ENCODE measurements at regions not wholly inside any gene's neighbourhood (a gene's known extent, or its start where the extent isn't known, plus 50 kb on each side); places are given as distances from the start of the nearest gene placed in this dataset.

DNA sequence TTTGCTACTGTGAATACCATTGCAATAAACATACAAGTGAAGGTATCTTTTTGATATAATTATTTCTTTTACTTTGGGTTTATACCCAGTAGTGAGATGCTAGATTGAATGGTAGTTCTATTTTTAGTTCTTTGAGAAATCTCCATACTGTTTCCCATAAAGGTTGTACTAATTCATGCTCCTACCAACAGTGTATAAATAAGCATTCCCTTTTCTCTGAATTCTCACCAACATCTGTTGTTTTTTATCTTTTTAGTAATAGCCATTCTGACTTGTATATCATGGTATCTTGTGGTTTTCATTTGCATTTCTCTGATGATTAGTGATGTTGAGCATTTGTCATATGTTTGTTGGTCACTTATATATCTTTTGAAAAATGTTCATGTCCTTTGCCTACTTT is 183.6 kb upstream of the LRFN2 start:
- H3K9me3 ChIP-seq (ENCODE audit: insufficient read depth, low read depth) = no peaks in the 10 kb centered on the region
- DNase-seq = no peak
- TF ChIP-seq EZH2 (IDR thresholded peaks at IDR 0.05; ENCODE audit: low read depth) = no peak
- TF ChIP-seq, protein P1, sequence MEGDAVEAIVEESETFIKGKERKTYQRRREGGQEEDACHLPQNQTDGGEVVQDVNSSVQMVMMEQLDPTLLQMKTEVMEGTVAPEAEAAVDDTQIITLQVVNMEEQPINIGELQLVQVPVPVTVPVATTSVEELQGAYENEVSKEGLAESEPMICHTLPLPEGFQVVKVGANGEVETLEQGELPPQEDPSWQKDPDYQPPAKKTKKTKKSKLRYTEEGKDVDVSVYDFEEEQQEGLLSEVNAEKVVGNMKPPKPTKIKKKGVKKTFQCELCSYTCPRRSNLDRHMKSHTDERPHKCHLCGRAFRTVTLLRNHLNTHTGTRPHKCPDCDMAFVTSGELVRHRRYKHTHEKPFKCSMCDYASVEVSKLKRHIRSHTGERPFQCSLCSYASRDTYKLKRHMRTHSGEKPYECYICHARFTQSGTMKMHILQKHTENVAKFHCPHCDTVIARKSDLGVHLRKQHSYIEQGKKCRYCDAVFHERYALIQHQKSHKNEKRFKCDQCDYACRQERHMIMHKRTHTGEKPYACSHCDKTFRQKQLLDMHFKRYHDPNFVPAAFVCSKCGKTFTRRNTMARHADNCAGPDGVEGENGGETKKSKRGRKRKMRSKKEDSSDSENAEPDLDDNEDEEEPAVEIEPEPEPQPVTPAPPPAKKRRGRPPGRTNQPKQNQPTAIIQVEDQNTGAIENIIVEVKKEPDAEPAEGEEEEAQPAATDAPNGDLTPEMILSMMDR (conservative IDR thresholded peaks at IDR 0.05) = no peak
- no peak overlapping the region for H3K4me2 ChIP-seq
- H4K20me1 ChIP-seq (ENCODE audit: insufficient read depth) = no peaks in the 10 kb centered on the region; the same call in 1 of the 2 replicates
- H3K27me3 ChIP-seq (ENCODE audit: insufficient read depth, low read depth) = 0 out of 2 replicates have a peak, but pooled peaks cover 9% of the 10 kb centered on the region
- H3K36me3 ChIP-seq (ENCODE audit: low read depth) = no peaks in the 10 kb centered on the region
- no peaks in the 10 kb centered on the region for H3K4me1 ChIP-seq (replicated peaks; ENCODE audit: insufficient read depth)
- BruUV-seq (replicated peaks) = no TSS peak
- no peaks in the 10 kb centered on the region for H3F3A ChIP-seq (ENCODE audit: insufficient read depth, low read depth)
- intact Hi-C loops (cut with micrococcal nuclease; ENCODE audit: unreplicated experiment) = no loop called here
- H2AFZ ChIP-seq = no peak overlapping the region
- no peaks in the 10 kb centered on the region for H3K79me2 ChIP-seq (ENCODE audit: low read depth)
- POLR2A ChIA-PET (ENCODE audit: unreplicated experiment) = no interaction called here
- H3K4me3 ChIP-seq = no peak overlapping the region
- H3K27ac ChIP-seq = no peak overlapping the region
- CTCF ChIA-PET = no interaction called here
- H3K9me2 ChIP-seq (ENCODE audit: insufficient read depth) = no peaks in the 10 kb centered on the region

DNA sequence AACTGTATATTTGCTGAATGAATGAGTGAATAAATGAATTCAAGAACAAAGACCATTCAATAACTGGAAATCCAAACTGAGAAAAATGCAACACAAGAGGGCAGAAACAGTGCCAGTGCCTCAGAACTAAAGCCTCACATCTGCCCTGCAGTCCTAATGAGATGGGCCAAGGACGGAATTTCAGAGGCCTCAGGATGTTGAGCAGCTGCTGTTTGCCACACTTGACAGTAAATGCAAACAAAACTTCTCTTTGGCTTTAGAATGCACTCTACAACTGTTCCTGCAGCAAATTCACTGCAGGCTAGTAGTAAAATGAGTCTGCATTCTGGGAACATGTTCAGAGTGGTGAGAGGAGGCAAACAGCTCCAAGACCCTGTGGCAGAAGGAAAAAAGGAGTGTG is 177.6 kb upstream of the LRFN2 start:
- Histone ChIP-seq H3K4me3 (no peak overlapping the region), H3K36me3 (ENCODE audit: low read depth) (no peaks in the 10 kb centered on the region), H3K27ac (no peak overlapping the region), H3K9me3 (ENCODE audit: insufficient read depth, low read depth) (no peaks in the 10 kb centered on the region), H3K9me2 (ENCODE audit: insufficient read depth) (no peaks in the 10 kb centered on the region), H3K4me1 (replicated peaks; ENCODE audit: insufficient read depth) (no peaks in the 10 kb centered on the region), H2AFZ (no peak overlapping the region), H3K79me2 (ENCODE audit: low read depth) (no peaks in the 10 kb centered on the region), H3K27me3 (ENCODE audit: insufficient read depth, low read depth) (peaks cover 32% of the 10 kb centered on the region; the same call in 1 of the 2 replicates), H4K20me1 (ENCODE audit: insufficient read depth) (no peaks in the 10 kb centered on the region; the same call in 1 of the 2 replicates), H3F3A (ENCODE audit: insufficient read depth, low read depth) (no peaks in the 10 kb centered on the region), H3K4me2 (no peak overlapping the region)
- no peak for DNase-seq
- ChIA-PET CTCF (no interaction called here), POLR2A (ENCODE audit: unreplicated experiment) (no interaction called here)
- TF ChIP-seq EZH2 (IDR thresholded peaks at IDR 0.05; ENCODE audit: low read depth) = no peak
- TF ChIP-seq, protein P1 (conservative IDR thresholded peaks at IDR 0.05) = no peak
- no TSS peak for BruUV-seq (replicated peaks)
- intact Hi-C loops (cut with micrococcal nuclease; ENCODE audit: unreplicated experiment) = no loop called here

DNA sequence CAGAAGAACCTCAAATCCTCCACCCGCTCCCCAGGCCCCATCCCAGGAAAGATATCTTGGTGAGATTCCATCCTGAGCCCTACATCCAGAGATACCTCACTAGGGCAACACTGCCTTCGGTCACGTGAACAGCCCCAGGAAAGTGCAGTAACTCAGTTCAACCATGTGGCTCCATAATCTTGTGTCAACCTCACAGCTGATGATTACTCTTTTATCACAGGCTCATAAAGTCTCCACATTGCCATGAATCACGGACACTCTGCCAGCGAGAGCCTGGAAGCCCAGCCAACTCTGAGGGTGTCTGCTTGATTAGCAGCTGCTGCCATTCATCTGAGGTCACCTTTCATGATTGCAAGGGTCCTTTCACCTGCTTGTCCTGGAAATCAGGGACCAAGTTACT is 175.8 kb upstream of the LRFN2 start:
- TF ChIP-seq, protein P1 (conservative IDR thresholded peaks at IDR 0.05) = no peak
- no peak for TF ChIP-seq EZH2 (IDR thresholded peaks at IDR 0.05; ENCODE audit: low read depth)

More for the DNA sequence above, 175.8 kb upstream of the LRFN2 start:
- Histone ChIP-seq H3K4me3 (no peak overlapping the region), H3K4me1 (replicated peaks; ENCODE audit: insufficient read depth) (no peaks in the 10 kb centered on the region), H3K9me3 (ENCODE audit: insufficient read depth, low read depth) (no peaks in the 10 kb centered on the region), H3K9me2 (ENCODE audit: insufficient read depth) (no peaks in the 10 kb centered on the region), H3K27ac (no peak overlapping the region), H2AFZ (no peak overlapping the region), H3F3A (ENCODE audit: insufficient read depth, low read depth) (no peaks in the 10 kb centered on the region), H4K20me1 (ENCODE audit: insufficient read depth) (no peaks in the 10 kb centered on the region; the same call in 1 of the 2 replicates), H3K79me2 (ENCODE audit: low read depth) (no peaks in the 10 kb centered on the region), H3K36me3 (ENCODE audit: low read depth) (no peaks in the 10 kb centered on the region), H3K4me2 (no peak overlapping the region), H3K27me3 (ENCODE audit: insufficient read depth, low read depth) (peaks cover 40% of the 10 kb centered on the region; the same call in 1 of the 2 replicates)
- ChIA-PET CTCF (no interaction called here), POLR2A (ENCODE audit: unreplicated experiment) (no interaction called here)
- no peak for DNase-seq
- no TSS peak for BruUV-seq (replicated peaks)
- intact Hi-C loops (cut with micrococcal nuclease; ENCODE audit: unreplicated experiment) = no loop called here

Data from PC-9 (cell line).